ENCODE measurements at regions not wholly inside any gene's neighbourhood (a gene's known extent, or its start where the extent isn't known, plus 50 kb on each side); places are given as distances from the start of the nearest gene placed in this dataset.

DNA sequence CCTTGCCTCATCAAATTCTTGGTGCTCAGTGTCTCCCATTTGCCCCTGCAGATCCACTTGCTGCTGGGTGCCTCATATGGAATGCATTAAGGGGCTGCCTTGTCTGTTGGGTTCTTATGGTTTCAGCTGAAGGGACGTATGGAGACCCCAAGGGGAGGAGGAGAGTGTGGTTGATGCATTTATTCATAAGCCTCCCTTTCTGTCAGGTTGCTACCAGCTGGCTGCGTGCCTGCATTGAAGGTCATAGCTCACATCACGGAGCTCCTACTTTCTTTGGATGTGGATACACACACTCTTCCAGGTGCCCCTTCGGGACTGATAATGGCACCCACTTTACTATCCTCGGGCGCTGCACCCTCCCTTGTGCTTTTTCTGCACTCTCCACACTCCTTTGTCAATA, 377.9 kb downstream of the SLC4A3 start:
- DNase-seq = no peak
- Histone ChIP-seq H3K36me3 (no peaks in the 10 kb centered on the region), H3K4me1 (no peaks in the 10 kb centered on the region), H3K4me3 (no peak overlapping the region), H3K27ac (no peak overlapping the region), H3K27me3 (no peaks in the 10 kb centered on the region), H3K9me3 (no peaks in the 10 kb centered on the region)
- TF ChIP-seq POLR2A (IDR thresholded peaks at IDR 0.05) (no peak), CTCF (IDR thresholded peaks at IDR 0.05) (no peak)
- intact Hi-C loops (cut with DNase I; ENCODE audit: low total_unique reads) = no loop called here

GRCh38 chr2:220006152-220006621, 378.8 kb downstream of the SLC4A3 start:
- Histone ChIP-seq H3K9me3 (no peaks in the 10 kb centered on the region), H3K36me3 (no peaks in the 10 kb centered on the region), H3K27me3 (no peaks in the 10 kb centered on the region), H3K27ac (no peak overlapping the region), H3K4me3 (no peak overlapping the region), H3K4me1 (no peaks in the 10 kb centered on the region)
- no peak for TF ChIP-seq POLR2A (IDR thresholded peaks at IDR 0.05)
- peak; percentile 30 to 33 for DNase-seq
- intact Hi-C loops (cut with DNase I; ENCODE audit: low total_unique reads) = no loop called here

- H3K4me1 ChIP-seq = no peaks in the 10 kb centered on the region
- no peak overlapping the region for H3K27ac ChIP-seq
- TF ChIP-seq POLR2A (IDR thresholded peaks at IDR 0.05) = no peak
- TF ChIP-seq CTCF (IDR thresholded peaks at IDR 0.05) = no peak
- no peaks in the 10 kb centered on the region for H3K36me3 ChIP-seq
- no peaks in the 10 kb centered on the region for H3K27me3 ChIP-seq
- intact Hi-C loops (cut with DNase I; ENCODE audit: low total_unique reads) = no loop called here
- H3K9me3 ChIP-seq = no peaks in the 10 kb centered on the region
- H3K4me3 ChIP-seq = no peak overlapping the region
- DNase-seq = no peak
Observed at GRCh38 chr2:220011859-220012258, 384.4 kb downstream of the SLC4A3 start.

DNA sequence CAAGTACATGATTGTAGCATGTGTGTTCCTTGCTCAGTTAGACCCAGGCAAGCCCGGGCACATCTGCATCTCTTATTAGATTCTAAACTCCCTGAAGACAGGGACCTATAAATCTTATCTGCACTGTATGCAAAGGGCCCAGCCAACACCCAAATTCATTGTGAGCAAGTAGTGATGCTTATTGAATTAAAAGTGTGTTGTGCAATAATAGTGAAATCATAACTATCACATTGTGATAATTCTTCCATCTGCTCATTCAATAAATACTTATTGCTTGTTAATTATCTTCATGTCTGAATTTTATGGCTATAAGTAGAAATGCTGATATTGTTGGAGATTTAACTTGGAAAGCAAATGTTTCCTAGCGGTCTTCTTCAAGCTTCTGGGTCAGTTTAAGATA, 387.5 kb downstream of the SLC4A3 start:
- TF ChIP-seq CTCF (IDR thresholded peaks at IDR 0.05) (no peak), POLR2A (IDR thresholded peaks at IDR 0.05) (no peak)
- intact Hi-C loops (cut with DNase I; ENCODE audit: low total_unique reads) = no loop called here
- no peaks in the 10 kb centered on the region for H3K9me3 ChIP-seq
- H3K27me3 ChIP-seq = no peaks in the 10 kb centered on the region
- no peak overlapping the region for H3K4me3 ChIP-seq
- no peak overlapping the region for H3K27ac ChIP-seq
- H3K4me1 ChIP-seq = no peaks in the 10 kb centered on the region
- DNase-seq = no peak
- no peaks in the 10 kb centered on the region for H3K36me3 ChIP-seq

GRCh38 chr2:220015576-220015975, 388.1 kb downstream of the SLC4A3 start:
- Histone ChIP-seq H3K27me3 (no peaks in the 10 kb centered on the region), H3K4me3 (no peak overlapping the region), H3K4me1 (no peaks in the 10 kb centered on the region), H3K36me3 (no peaks in the 10 kb centered on the region), H3K27ac (no peak overlapping the region), H3K9me3 (no peaks in the 10 kb centered on the region)
- DNase-seq = no peak
- no peak for TF ChIP-seq POLR2A (IDR thresholded peaks at IDR 0.05)
- intact Hi-C loops (cut with DNase I; ENCODE audit: low total_unique reads) = no loop called here

DNA sequence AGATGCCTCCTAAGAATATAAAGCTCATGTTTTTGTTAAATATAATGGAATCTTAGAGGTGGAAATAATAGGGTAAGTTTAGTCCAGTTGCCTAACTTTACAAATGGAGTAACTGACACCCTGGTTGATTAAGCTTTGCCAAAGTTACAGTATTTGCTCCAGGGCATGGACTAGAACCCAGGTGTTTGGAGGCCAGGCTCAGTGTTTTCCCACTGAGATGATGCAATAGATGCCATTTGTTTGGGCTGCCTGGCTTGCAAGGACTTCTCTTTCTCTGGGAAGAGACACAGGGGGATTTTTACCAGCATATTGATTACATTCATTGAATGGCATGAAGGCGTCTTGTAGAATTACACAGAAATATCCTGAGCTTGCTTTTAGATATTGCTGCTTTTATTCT, 397.8 kb downstream of the SLC4A3 start:
- Histone ChIP-seq H3K4me3 (no peak overlapping the region), H3K27ac (no peak overlapping the region), H3K27me3 (no peaks in the 10 kb centered on the region), H3K36me3 (no peaks in the 10 kb centered on the region), H3K4me1 (no peaks in the 10 kb centered on the region), H3K9me3 (no peaks in the 10 kb centered on the region)
- no peak for DNase-seq
- no peak for TF ChIP-seq POLR2A (IDR thresholded peaks at IDR 0.05)
- intact Hi-C loops (cut with DNase I; ENCODE audit: low total_unique reads) = no loop called here

DNA sequence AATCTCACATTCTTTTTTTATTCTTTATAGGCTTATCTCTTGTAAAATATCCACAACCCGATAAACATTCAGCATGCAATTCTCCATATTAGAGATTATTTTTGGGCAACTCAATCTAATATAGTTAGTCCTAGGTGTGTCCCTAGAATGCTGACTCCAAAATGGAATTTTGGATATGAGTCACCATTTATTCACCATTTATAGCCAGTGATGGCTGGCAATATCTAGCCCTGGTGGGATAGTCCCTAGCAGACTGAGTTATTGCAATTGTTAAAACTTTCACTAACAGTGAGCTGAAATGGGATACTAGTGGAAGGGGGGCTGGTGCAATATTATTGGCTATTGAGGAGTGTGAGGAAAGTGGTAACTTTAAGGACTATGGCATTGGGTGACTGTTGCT, 401.6 kb downstream of the SLC4A3 start:
- intact Hi-C loops (cut with DNase I; ENCODE audit: low total_unique reads) = no loop called here
- H3K4me3 ChIP-seq = no peak overlapping the region
- TF ChIP-seq CTCF (IDR thresholded peaks at IDR 0.05) (no peak), POLR2A (IDR thresholded peaks at IDR 0.05) (no peak)
- no peak overlapping the region for H3K27ac ChIP-seq
- DNase-seq = no peak
- no peaks in the 10 kb centered on the region for H3K27me3 ChIP-seq
- H3K4me1 ChIP-seq = no peaks in the 10 kb centered on the region
- no peaks in the 10 kb centered on the region for H3K9me3 ChIP-seq
- H3K36me3 ChIP-seq = no peaks in the 10 kb centered on the region
